K562 (cell line): ENCODE measurements at regions not wholly inside any gene's neighbourhood (a gene's known extent, or its start where the extent isn't known, plus 50 kb on each side); places are given as distances from the start of the nearest gene placed in this dataset.

Experiments used
- DLX4 ChIP-seq: fragments of 250-450 bp; sonication (Bioruptor Pico); IDR thresholded peaks from 2 replicates; pipeline ENCODE4 v1.6.1; 2021; ENCODE audit warnings: mild to moderate bottlenecking
- FOSL1 ChIP-seq: fragments of 200-800 bp; sonication (Bioruptor generic); conservative IDR thresholded peaks from 2 replicates; pipeline ENCODE4 v1.6.1; 2016; ENCODE audit warnings: missing genetic modification characterization, missing compliant biosample characterization
- NR2C1 ChIP-seq, 2 experiments: fragments of 450-650 bp; IDR thresholded peaks; 2 replicates each; pipeline ENCODE4 v1.6.1; 2017; ENCODE audit warnings: mild to moderate bottlenecking in 2 of 2, antibody characterized with exemption in 1 of 2, inconsistent platforms in 1 of 2, missing compliant biosample characterization in 1 of 2, missing genetic modification characterization in 1 of 2
- PRDM10 ChIP-seq: fragments of 450-650 bp; IDR thresholded peaks from 2 replicates; pipeline ENCODE4 v1.6.1; 2018; ENCODE audit not compliant: partially characterized antibody
- REST ChIP-seq, 2 experiments: fragments of 450-650 bp; formaldehyde crosslinking in 1 of 2; IDR thresholded peaks; 2 replicates each; pipeline versions ENCODE4 v1.4.0 to v1.6.1; 2014 to 2020; ENCODE audit warnings: mild to moderate bottlenecking in 2 of 2, borderline replicate concordance in 1 of 2, low read depth in 1 of 2
- SMAD3 ChIP-seq: fragments of 450-650 bp; formaldehyde crosslinking; conservative IDR thresholded peaks from 2 replicates; pipeline ENCODE4 v1.4.0; 2020; ENCODE audit warnings: mild to moderate bottlenecking
- ZNF449 ChIP-seq: fragments of 250-450 bp; sonication (Bioruptor Pico); IDR thresholded peaks from 2 replicates; pipeline ENCODE4 v1.8.0; 2022; ENCODE audit warnings: moderate library complexity, mild to moderate bottlenecking, inconsistent platforms
- ZNF592 ChIP-seq: fragments of 450-650 bp; IDR thresholded peaks from 2 replicates; pipeline ENCODE4 v1.6.1; 2017; ENCODE audit warnings: antibody characterized with exemption, mild to moderate bottlenecking

- no peak; the same call in 1 of the 2 replicates for TF ChIP-seq SMAD3 (CRISPR knock-in tag)
- no peak for TF ChIP-seq NR2C1 (IDR thresholded peaks at IDR 0.05)
- 0 out of 2 replicates have a peak, but pooled peaks have one; percentile 13 for TF ChIP-seq NR2C1 (tag; IDR thresholded peaks at IDR 0.05)
- peak; percentile 7; the same call in 1 of the 2 replicates for TF ChIP-seq REST (IDR thresholded peaks at IDR 0.05; ENCODE audit: borderline replicate concordance)
- no peak for TF ChIP-seq REST (CRISPR knock-in tag; IDR thresholded peaks at IDR 0.05; ENCODE audit: low read depth)
- TF ChIP-seq ZNF449: 0 out of 2 replicates have a peak, but pooled peaks have one; percentile 16
- no peak for TF ChIP-seq DLX4 (CRISPR knock-in tag)
- peak; percentile 22 for TF ChIP-seq PRDM10
- TF ChIP-seq FOSL1 (tag): peak; percentile 60
- peak; percentile 84 for TF ChIP-seq ZNF592
These were observed 521.3 kb upstream of the JARID2 start (continued) for GRCh38 chr6:14724549-14724948.
